Ovary (tissue), 3 donors: ENCODE measurements at regions not wholly inside any gene's neighbourhood (a gene's known extent, or its start where the extent isn't known, plus 50 kb on each side); places are given as distances from the start of the nearest gene placed in this dataset.

ENCODE experiments used
- CTCF ChIP-seq, 3 donors: fragments of 450-650 bp in 2 of 3; fragments of 200-600 bp in 1 of 3; IDR thresholded peaks; one replicate each; pipeline versions ENCODE4 v1.5.1 to v1.8.0; 2016 to 2022; ENCODE audit warnings: antibody characterized with exemption in 3 of 3, mild to moderate bottlenecking in 1 of 3
- POLR2A ChIP-seq: fragments of 450-650 bp; IDR thresholded peaks from one replicate; pipeline ENCODE4 v1.6.1; 2017; ENCODE audit warnings: antibody characterized with exemption, mild to moderate bottlenecking, moderate library complexity
- donor health status: DM: no; HTN: no; CAD: no.

- TF ChIP-seq POLR2A (no peak), CTCF (IDR thresholded peaks at IDR 0.05) (no peak)
Observed at GRCh38 chr3:158936530-158937113, 134.8 kb downstream of the MFSD1 start.
